Natural killer cell (primary cell): ENCODE measurements at regions not wholly inside any gene's neighbourhood (a gene's known extent, or its start where the extent isn't known, plus 50 kb on each side); places are given as distances from the start of the nearest gene placed in this dataset.

Experiments used
- ATAC-seq, 3 donors: fragments of 150-1000 bp in 2 of 3; fragments of 200-7000 bp in 1 of 3; cut with Tn5 transposase; 1 replicate in 1 of 3; 2 replicates in 2 of 3; pipeline ENCODE4 v1.10.0; 2021; ENCODE audit warnings: mild to moderate bottlenecking in 2 of 3, moderate library complexity in 2 of 3
- DNase-seq, 2 donors: peaks; one replicate each; pipeline versions ENCODE4 v3.0.0 to v3.0.0-alpha.2; 2013 to 2021; ENCODE audit warnings: mixed read lengths in 1 of 2
- H3K27ac ChIP-seq: one replicate; pipeline ENCODE4 v1.5.1; 2013; ENCODE audit warnings: mild to moderate bottlenecking, low read length
- H3K27me3 ChIP-seq: one replicate; pipeline ENCODE4 v1.6.1; 2013; ENCODE audit warnings: low read length; ENCODE audit not compliant: control insufficient read depth, insufficient read depth
- H3K36me3 ChIP-seq: one replicate; pipeline ENCODE4 v1.6.1; 2013; ENCODE audit warnings: low read length; ENCODE audit not compliant: control insufficient read depth, insufficient read depth
- H3K4me1 ChIP-seq: one replicate; pipeline ENCODE4 v1.6.1; 2013; ENCODE audit warnings: low read length; ENCODE audit not compliant: control insufficient read depth, insufficient read depth
- H3K4me3 ChIP-seq: one replicate; pipeline ENCODE4 v1.5.1; 2013; ENCODE audit warnings: low read length
- H3K9me3 ChIP-seq: one replicate; pipeline ENCODE4 v1.6.1; 2013; ENCODE audit warnings: low read length; ENCODE audit not compliant: control insufficient read depth, insufficient read depth
- H3K27ac Mint-ChIP-seq, 2 donors: one replicate each; pipeline ENCODE4 v1.8.0; 2022; ENCODE audit warnings: mild to moderate bottlenecking in 2 of 2, mixed read lengths in 2 of 2, moderate library complexity in 1 of 2
- H3K27me3 Mint-ChIP-seq, 2 donors: one replicate each; pipeline ENCODE4 v1.8.0; 2022; ENCODE audit warnings: low read depth in 2 of 2, mixed read lengths in 2 of 2
- H3K36me3 Mint-ChIP-seq: one replicate; pipeline ENCODE4 v1.8.0; 2022; ENCODE audit warnings: mixed read lengths
- H3K4me1 Mint-ChIP-seq, 2 donors: one replicate each; pipeline ENCODE4 v1.8.0; 2022; ENCODE audit warnings: mixed read lengths in 2 of 2
- H3K4me3 Mint-ChIP-seq: one replicate; pipeline ENCODE4 v1.8.0; 2022; ENCODE audit warnings: mild to moderate bottlenecking, moderate library complexity, mixed read lengths
- H3K9me3 Mint-ChIP-seq, 2 donors: one replicate each; pipeline ENCODE4 v1.8.0; 2022; ENCODE audit warnings: mixed read lengths in 2 of 2
- CTCF ChIP-seq: fragments of 200-600 bp; IDR thresholded peaks from one replicate; pipeline ENCODE4 v1.8.0; 2022; ENCODE audit warnings: antibody characterized with exemption
- WGBS: methylation state at CpG from one replicate; pipeline ENCODE4 v1.1.7; 2013; ENCODE audit warnings: missing lambda C conversion rate; ENCODE audit not compliant: insufficient coverage; 5-methylcytosine and 5-hydroxymethylcytosine counted together
- intact Hi-C: fragments of 100-400 bp; cut with micrococcal nuclease; formaldehyde crosslinking; loops from one replicate; pipeline ENCODE4 v1.14.2; 2022

- no peak for TF ChIP-seq CTCF
- peaks cover 4 to 9% of the 10 kb centered on the region in 2 donors for H3K27me3 Mint-ChIP-seq
- no peak overlapping the region for H3K4me3 Mint-ChIP-seq
- 86% methylated on average over 3 of the region's 3 CpGs for WGBS
- no peaks in the 10 kb centered on the region for H3K9me3 ChIP-seq
- H3K9me3 Mint-ChIP-seq: no peaks in the 10 kb centered on the region
- no peak overlapping the region for H3K27ac ChIP-seq
- intact Hi-C loops: no loop called here
- no peak overlapping the region for H3K4me3 ChIP-seq
- H3K4me1 ChIP-seq: no peaks in the 10 kb centered on the region
- no peaks in the 10 kb centered on the region for H3K27me3 ChIP-seq
- H3K4me1 Mint-ChIP-seq: no peaks in the 10 kb centered on the region
- H3K36me3 ChIP-seq: no peaks in the 10 kb centered on the region
- H3K36me3 Mint-ChIP-seq: no peaks in the 10 kb centered on the region
- ATAC-seq (no peak), DNase-seq (no peak)
- no peak overlapping the region for H3K27ac Mint-ChIP-seq
Measured at GRCh38 chr11:32290783-32291182, 144.6 kb downstream of the WT1 start.

- peaks cover 5 to 7% of the 10 kb centered on the region in 2 donors for H3K27me3 Mint-ChIP-seq
- H3K9me3 Mint-ChIP-seq: no peaks in the 10 kb centered on the region
- WGBS: 31% methylated on average over 3 of the region's 4 CpGs
- Histone ChIP-seq H3K27ac (no peak overlapping the region), H3K4me1 (no peaks in the 10 kb centered on the region), H3K4me3 (no peak overlapping the region), H3K36me3 (no peaks in the 10 kb centered on the region), H3K9me3 (no peaks in the 10 kb centered on the region), H3K27me3 (no peaks in the 10 kb centered on the region)
- H3K36me3 Mint-ChIP-seq: no peaks in the 10 kb centered on the region
- H3K4me3 Mint-ChIP-seq: no peak overlapping the region
- H3K27ac Mint-ChIP-seq: no peak overlapping the region
- TF ChIP-seq CTCF: peak; percentile 19
- no peak for ATAC-seq
- intact Hi-C loops: no loop called here
- H3K4me1 Mint-ChIP-seq: no peaks in the 10 kb centered on the region
- DNase-seq: peak in 1 of 2 donors; percentile 31
Measured at GRCh38 chr11:32297611-32298011, 137.7 kb downstream of the WT1 start.

GRCh38 chr11:32302826-32303225, 132.5 kb downstream of the WT1 start:
- no peak for TF ChIP-seq CTCF
- intact Hi-C loops: no loop called here
- Mint-ChIP-seq H3K27ac (no peak overlapping the region), H3K9me3 (no peaks in the 10 kb centered on the region), H3K27me3 (peaks cover 0 to 7% of the 10 kb centered on the region in 2 donors), H3K36me3 (no peaks in the 10 kb centered on the region), H3K4me1 (no peaks in the 10 kb centered on the region), H3K4me3 (no peak overlapping the region)
- no peaks in the 10 kb centered on the region for H3K27me3 ChIP-seq
- DNase-seq: no peak
- ATAC-seq: no peak
- 86% methylated on average over 4 of the region's 4 CpGs for WGBS
- H3K36me3 ChIP-seq: no peaks in the 10 kb centered on the region
- H3K4me3 ChIP-seq: no peak overlapping the region
- no peaks in the 10 kb centered on the region for H3K4me1 ChIP-seq
- H3K27ac ChIP-seq: no peak overlapping the region
- no peaks in the 10 kb centered on the region for H3K9me3 ChIP-seq

GRCh38 chr11:32304521-32304920, 130.8 kb downstream of the WT1 start:
- no peak for DNase-seq
- no peak overlapping the region for H3K27ac ChIP-seq
- H3K4me1 ChIP-seq: no peaks in the 10 kb centered on the region
- H3K9me3 ChIP-seq: no peaks in the 10 kb centered on the region
- Mint-ChIP-seq H3K4me1 (no peaks in the 10 kb centered on the region), H3K27me3 (peaks cover 0 to 13% of the 10 kb centered on the region in 2 donors), H3K36me3 (no peaks in the 10 kb centered on the region), H3K27ac (no peak overlapping the region), H3K9me3 (no peaks in the 10 kb centered on the region), H3K4me3 (no peak overlapping the region)
- no peaks in the 10 kb centered on the region for H3K36me3 ChIP-seq
- H3K27me3 ChIP-seq: no peaks in the 10 kb centered on the region
- H3K4me3 ChIP-seq: no peak overlapping the region
- TF ChIP-seq CTCF: no peak
- 78% methylated on average over 2 of the region's 2 CpGs for WGBS
- intact Hi-C loops: no loop called here
- no peak for ATAC-seq
